ENCODE measurements at regions not wholly inside any gene's neighbourhood (a gene's known extent, or its start where the extent isn't known, plus 50 kb on each side); places are given as distances from the start of the nearest gene placed in this dataset.

- Histone ChIP-seq H3K27me3 (ENCODE audit: low read depth) (peaks cover 3% of the 10 kb centered on the region), H3K4me3 (no peak overlapping the region), H3K36me3 (replicated peaks) (no peaks in the 10 kb centered on the region), H3K4me1 (peaks cover 3% of the 10 kb centered on the region; the same call in 1 of the 2 replicates), H3K9me3 (no peaks in the 10 kb centered on the region)
- in situ Hi-C loops (cut with MboI; ENCODE audit: low sequenced_read_pairs): loop anchor here (5.0 kb wide), 1 partner anchor 291 kb away; no protein-coding TSS in a partner anchor
- DNase-seq (ENCODE audit: low spot score in 2 of 2): no peak
Measured at GRCh38 chr6:111997853-111998208, 56.1 kb upstream of the CCN6 start.

- no peak for DNase-seq (ENCODE audit: low spot score in 2 of 2)
- Histone ChIP-seq H3K27me3 (ENCODE audit: low read depth) (peaks cover 3% of the 10 kb centered on the region), H3K4me3 (no peak overlapping the region), H3K9me3 (no peaks in the 10 kb centered on the region), H3K4me1 (peaks cover 1% of the 10 kb centered on the region; the same call in 1 of the 2 replicates), H3K36me3 (replicated peaks) (no peaks in the 10 kb centered on the region)
- in situ Hi-C loops (cut with MboI; ENCODE audit: low sequenced_read_pairs): no loop called here
Measured at GRCh38 chr6:112002307-112002706, 51.6 kb upstream of the CCN6 start.
